Adrenal gland (tissue), 5 donors: ENCODE measurements at regions not wholly inside any gene's neighbourhood (a gene's known extent, or its start where the extent isn't known, plus 50 kb on each side); places are given as distances from the start of the nearest gene placed in this dataset.

Source experiments
- CTCF ChIP-seq, 6 experiments: fragments of 450-650 bp in 4 of 6; fragments of 200-600 bp in 2 of 6; sonication (generic) in 1 of 6; IDR thresholded peaks; 1 replicate in 5 of 6; 2 replicates in 1 of 6; pipeline versions ENCODE4 v1.5.1 to v1.8.0; 2016 to 2021; ENCODE audit warnings: antibody characterized with exemption in 6 of 6, mild to moderate bottlenecking in 2 of 6, moderate library complexity in 1 of 6
- POLR2A ChIP-seq, 2 donors: fragments of 450-650 bp; IDR thresholded peaks; one replicate each; pipeline ENCODE4 v1.6.1; 2017; ENCODE audit warnings: antibody characterized with exemption in 2 of 2, mild to moderate bottlenecking in 2 of 2, moderate library complexity in 1 of 2
- donor health status: DM: no; HTN: no; CAD: no.

- no peak for TF ChIP-seq CTCF (IDR thresholded peaks at IDR 0.05)
- no peak for TF ChIP-seq POLR2A (IDR thresholded peaks at IDR 0.05)
Measured at GRCh38 chr1:118397496-118397859, 212.4 kb upstream of the SPAG17 start.
